Heart right ventricle (tissue), 16 donors: ENCODE measurements at regions not wholly inside any gene's neighbourhood (a gene's known extent, or its start where the extent isn't known, plus 50 kb on each side); places are given as distances from the start of the nearest gene placed in this dataset.

ENCODE experiments used
- ATAC-seq, 8 donors: fragments of 200-7000 bp; cut with Tn5 transposase; one replicate each; pipeline ENCODE4 v1.9.1; 2020; ENCODE audit warnings: mild to moderate bottlenecking in 8 of 8, moderate library complexity in 8 of 8, moderate number of reproducible peaks in 1 of 8
- DNase-seq, 2 donors: peaks; one replicate each; pipeline ENCODE4 v3.0.0-alpha.2; 2020
- H3K27ac ChIP-seq, 10 donors: fragments of 200-600 bp; sonication (generic) in 2 of 10; one replicate each; pipeline versions ENCODE4 v1.5.0 to v1.8.0; 2020 to 2022; ENCODE audit warnings: mild to moderate bottlenecking in 3 of 10
- H3K27me3 ChIP-seq, 7 donors: fragments of 200-600 bp; one replicate each; pipeline ENCODE4 v1.8.0; 2021 to 2022; ENCODE audit warnings: mild to moderate bottlenecking in 2 of 7
- H3K36me3 ChIP-seq, 9 donors: fragments of 200-600 bp; sonication (generic) in 1 of 9; one replicate each; pipeline versions ENCODE4 v1.5.0 to v1.8.0; 2020 to 2022; ENCODE audit warnings: mild to moderate bottlenecking in 2 of 9
- H3K4me1 ChIP-seq, 9 donors: fragments of 200-600 bp; sonication (generic) in 1 of 9; one replicate each; pipeline versions ENCODE4 v1.5.0 to v1.8.0; 2020 to 2022; ENCODE audit warnings: mild to moderate bottlenecking in 4 of 9
- H3K4me3 ChIP-seq, 10 donors: fragments of 200-600 bp; sonication (generic) in 2 of 10; one replicate each; pipeline versions ENCODE4 v1.5.0 to v1.8.0; 2020 to 2022; ENCODE audit warnings: mild to moderate bottlenecking in 7 of 10, moderate library complexity in 2 of 10
- H3K9me3 ChIP-seq, 11 donors: fragments of 200-600 bp in 10 of 11; sonication (generic) in 2 of 11; one replicate each; pipeline versions ENCODE4 v1.5.0 to v1.8.0; 2013 to 2022; ENCODE audit warnings: mild to moderate bottlenecking in 2 of 11, control low read depth in 1 of 11, moderate library complexity in 1 of 11
- CTCF ChIP-seq, 9 donors: fragments of 200-600 bp; sonication (generic) in 2 of 9; IDR thresholded peaks; one replicate each; pipeline versions ENCODE4 v1.5.0 to v1.8.0; 2021 to 2022; ENCODE audit warnings: antibody characterized with exemption in 9 of 9, mild to moderate bottlenecking in 5 of 9, moderate library complexity in 1 of 9
- WGBS, 2 donors: extraction: QIAGEN DNeasy Blood & Tissue Kit; methylation state at CpG; one replicate each; pipeline ENCODE4 v1.1.7; 2013; ENCODE audit warnings: inconsistent platforms in 1 of 2; 5-methylcytosine and 5-hydroxymethylcytosine counted together
- intact Hi-C, 10 donors: fragments of 100-400 bp; cut with DNase I; formaldehyde crosslinking; loops; one replicate each; pipeline versions ENCODE4 v1.11.1 to v1.14.2; 2022
- donor health status: Arrhythmogenic right ventricular cardiomyopathy.
- donor health status: ischemic (EF 13 %, LVEDD 7.1; RV severe dilation, severe dysfunction).
- donor health status: healthy with polysubstance abuse.
- donor health status: DM: no; HTN: yes; CAD: no.
- donor health status: DM: no; HTN: no; CAD: no.
- donor health status: ischemic (EF 25% LVEDD 6.9; RV normal size, moderate dysfunction).
- donor health status: ischemic (EF 25% LVEDD 5.7; RV mildly dilated, moderate dysfunction).
- donor health status: healthy.
- donor health status: DM: yes; HTN: yes; CAD: no.
- donor health status: Ischemic cardiomyopathy.
- donor health status: ischemic (EF 35%, LVEDD 5.7; RV mildly dilated, moderate dysfunction).
- donor health status: nonischemic (EF 11% LVEDD 7.7; RV severe dilation, severe dysfunction).
- donor health status: DM: yes; HTN: yes; CAD: no.
- donor health status: PGD.
- donor health status: ischemic (EF 29% LVEDD 5.4; RV normal size, mild dysfunction).
- donor health status: nonischemic (EF 23%, LVEDD 6.1; RV moderate dilation, normal function).

- Histone ChIP-seq H3K4me3 (no peak overlapping the region), H3K4me1 (no peaks in the 10 kb centered on the region), H3K36me3 (no peaks in the 10 kb centered on the region), H3K27me3 (no peaks in the 10 kb centered on the region), H3K9me3 (no peaks in the 10 kb centered on the region), H3K27ac (no peak overlapping the region)
- intact Hi-C loops = no loop called here
- DNase-seq (no peak), ATAC-seq (no peak)
- TF ChIP-seq CTCF (IDR thresholded peaks at IDR 0.05) = no peak
- 75% methylated on average over 2 of the region's 2 CpGs for WGBS, 2 donors
Measured at GRCh38 chr10:8981277-8981676, 926.8 kb downstream of the GATA3 start.

DNA sequence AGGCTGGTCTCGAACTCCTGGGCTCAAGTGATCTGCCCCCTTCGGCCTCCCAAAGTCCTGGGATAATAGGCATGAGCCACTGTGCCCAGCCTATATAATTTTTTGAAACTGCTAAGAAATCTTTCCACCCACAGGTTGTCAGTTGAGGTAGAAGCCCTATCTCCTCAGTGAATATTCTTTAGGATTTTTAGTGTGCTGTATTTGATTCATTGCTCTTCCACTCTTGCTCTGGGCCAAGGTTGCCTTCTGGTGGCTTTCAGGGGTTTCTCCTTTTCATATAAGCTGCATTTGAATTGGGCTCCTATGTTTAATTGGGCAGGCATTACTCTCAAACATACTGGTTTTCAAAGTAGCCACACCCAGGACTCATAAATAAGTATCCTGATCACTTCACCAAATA lies 931.2 kb downstream of the GATA3 start:
- H3K27me3 ChIP-seq = no peaks in the 10 kb centered on the region
- H3K36me3 ChIP-seq = no peaks in the 10 kb centered on the region
- WGBS, 2 donors = 93 to 94% methylated on average over 2 of the region's 2 CpGs
- no peaks in the 10 kb centered on the region for H3K9me3 ChIP-seq
- intact Hi-C loops = no loop called here
- H3K4me1 ChIP-seq = no peaks in the 10 kb centered on the region
- H3K27ac ChIP-seq = no peak overlapping the region
- no peak for DNase-seq
- no peak for ATAC-seq
- no peak for TF ChIP-seq CTCF (IDR thresholded peaks at IDR 0.05)
- H3K4me3 ChIP-seq = no peak overlapping the region

- TF ChIP-seq CTCF (IDR thresholded peaks at IDR 0.05) = no peak
- H3K27ac ChIP-seq = no peak overlapping the region
- DNase-seq (no peak), ATAC-seq (no peak)
- WGBS, 2 donors = 79 to 83% methylated on average over 6 of the region's 6 CpGs
- no peaks in the 10 kb centered on the region for H3K4me1 ChIP-seq
- no peak overlapping the region for H3K4me3 ChIP-seq
- intact Hi-C loops = no loop called here
- no peaks in the 10 kb centered on the region for H3K36me3 ChIP-seq
- H3K27me3 ChIP-seq = no peaks in the 10 kb centered on the region
- no peaks in the 10 kb centered on the region for H3K9me3 ChIP-seq
Measured at GRCh38 chr10:8986975-8987374, 932.5 kb downstream of the GATA3 start.

DNA sequence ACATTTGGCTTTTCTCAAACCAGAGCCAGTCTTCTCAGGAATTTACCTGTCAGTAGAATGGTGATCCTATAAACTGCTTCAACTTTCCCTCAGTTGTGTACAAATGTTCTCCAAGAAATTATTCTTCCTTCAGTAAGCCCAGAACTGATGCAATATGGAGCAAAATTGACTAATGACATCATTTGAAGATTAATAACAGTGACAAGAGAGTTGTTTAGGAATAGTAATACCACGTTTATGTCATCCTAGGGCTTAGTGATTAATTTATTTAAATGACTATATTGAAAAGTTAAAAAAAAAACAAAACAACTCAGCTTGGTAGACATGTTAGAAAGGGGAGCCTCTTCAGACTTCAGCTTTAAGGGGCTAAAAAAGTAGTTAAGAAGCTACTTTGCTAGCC lies 933.2 kb downstream of the GATA3 start:
- intact Hi-C loops = no loop called here
- 22 to 33% methylated on average over 1 of the region's 1 CpG for WGBS, 2 donors
- Histone ChIP-seq H3K36me3 (no peaks in the 10 kb centered on the region), H3K4me1 (no peaks in the 10 kb centered on the region), H3K9me3 (no peaks in the 10 kb centered on the region), H3K4me3 (no peak overlapping the region), H3K27ac (no peak overlapping the region), H3K27me3 (no peaks in the 10 kb centered on the region)
- ATAC-seq = no peak
- no peak for DNase-seq
- TF ChIP-seq CTCF (IDR thresholded peaks at IDR 0.05) = no peak
